SK-N-SH treated with all-trans-retinoic acid at 6 μM for 48 hours (cell line): ENCODE measurements at regions not wholly inside any gene's neighbourhood (a gene's known extent, or its start where the extent isn't known, plus 50 kb on each side); places are given as distances from the start of the nearest gene placed in this dataset.

Source experiments
- GLIS3 ChIP-seq: fragments of 250-450 bp; sonication (Bioruptor Pico); IDR thresholded peaks from 2 replicates; pipeline ENCODE4 v1.5.0; 2020; ENCODE audit warnings: mild to moderate bottlenecking, moderate library complexity
- ISL1 ChIP-seq: fragments of 250-450 bp; sonication (Bioruptor Pico); IDR thresholded peaks from 2 replicates; pipeline ENCODE4 v2.1.2; 2022; ENCODE audit warnings: mild to moderate bottlenecking, moderate library complexity
- PATZ1 ChIP-seq: fragments of 250-450 bp; sonication (Bioruptor Pico); IDR thresholded peaks from 2 replicates; pipeline ENCODE4 v1.8.0; 2020; ENCODE audit warnings: mild to moderate bottlenecking, moderate library complexity, borderline replicate concordance
- RARB ChIP-seq: fragments of 250-450 bp; sonication (Bioruptor Pico); IDR thresholded peaks from 2 replicates; pipeline ENCODE4 v1.8.0; 2021; ENCODE audit warnings: mild to moderate bottlenecking, moderate library complexity
- ZFP30 ChIP-seq: fragments of 450-650 bp; formaldehyde crosslinking; IDR thresholded peaks from 2 replicates; pipeline ENCODE4 v1.5.0; 2022; ENCODE audit warnings: mild to moderate bottlenecking, moderate library complexity
- ZNF565 ChIP-seq: fragments of 450-650 bp; formaldehyde crosslinking; conservative IDR thresholded peaks from 2 replicates; pipeline ENCODE4 v1.5.0; 2020; ENCODE audit warnings: low read depth, mild to moderate bottlenecking, moderate library complexity
- TF ChIP-seq, protein P1 (sequence below): fragments of 250-450 bp; sonication (Bioruptor Pico); IDR thresholded peaks from 2 replicates; pipeline ENCODE4 v1.5.1; 2020; ENCODE audit warnings: low read depth, mild to moderate bottlenecking, moderate library complexity

- TF ChIP-seq RARB (CRISPR knock-in tag) (no peak), PATZ1 (CRISPR knock-in tag) (no peak), ISL1 (CRISPR knock-in tag) (no peak), ZFP30 (no peak), ZNF565 (CRISPR knock-in tag) (no peak), GLIS3 (CRISPR knock-in tag) (no peak)
- TF ChIP-seq, protein P1, sequence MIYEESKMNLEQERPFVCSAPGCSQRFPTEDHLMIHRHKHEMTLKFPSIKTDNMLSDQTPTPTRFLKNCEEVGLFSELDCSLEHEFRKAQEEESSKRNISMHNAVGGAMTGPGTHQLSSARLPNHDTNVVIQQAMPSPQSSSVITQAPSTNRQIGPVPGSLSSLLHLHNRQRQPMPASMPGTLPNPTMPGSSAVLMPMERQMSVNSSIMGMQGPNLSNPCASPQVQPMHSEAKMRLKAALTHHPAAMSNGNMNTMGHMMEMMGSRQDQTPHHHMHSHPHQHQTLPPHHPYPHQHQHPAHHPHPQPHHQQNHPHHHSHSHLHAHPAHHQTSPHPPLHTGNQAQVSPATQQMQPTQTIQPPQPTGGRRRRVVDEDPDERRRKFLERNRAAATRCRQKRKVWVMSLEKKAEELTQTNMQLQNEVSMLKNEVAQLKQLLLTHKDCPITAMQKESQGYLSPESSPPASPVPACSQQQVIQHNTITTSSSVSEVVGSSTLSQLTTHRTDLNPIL: no peak
Observed at GRCh38 chr3:109728861-109729494, 391.6 kb upstream of the DPPA4 start.
